ENCODE measurements at regions not wholly inside any gene's neighbourhood (a gene's known extent, or its start where the extent isn't known, plus 50 kb on each side); places are given as distances from the start of the nearest gene placed in this dataset.
A peak's percentile ranks its signal among the peaks of the same experiment; 100 is the strongest.

DNA sequence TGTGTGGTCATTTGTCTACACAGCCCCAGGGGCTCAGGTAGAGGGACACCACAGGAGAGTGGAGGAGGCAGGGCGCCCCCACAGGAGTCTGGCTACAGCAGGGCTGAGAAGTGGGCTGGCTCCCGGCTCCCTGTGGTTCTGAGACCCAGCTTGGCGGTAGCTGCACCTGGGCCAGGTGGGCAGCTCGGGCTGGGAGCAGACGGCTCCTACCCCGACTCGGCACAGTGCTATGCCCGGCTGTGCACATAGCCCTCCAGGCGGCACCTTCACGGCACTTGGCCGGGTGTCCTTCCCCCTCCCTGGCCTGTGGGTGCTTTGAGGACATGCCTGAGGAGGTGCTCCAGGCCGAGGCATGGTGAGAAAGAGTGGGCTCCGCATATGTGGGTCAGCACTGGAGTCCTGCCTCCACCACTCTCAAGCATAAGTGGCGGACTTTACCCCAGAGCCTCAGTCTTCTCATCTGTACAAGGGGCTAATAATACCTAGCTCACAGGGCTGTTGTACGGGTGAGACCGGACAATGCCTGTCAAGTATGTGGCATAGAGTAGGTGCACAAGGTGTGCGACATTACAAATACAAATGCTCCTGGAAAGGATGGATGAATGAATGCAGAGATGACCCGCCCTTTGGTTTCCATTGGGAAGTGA is 50.1 kb upstream of the JPH3 start:
- no peak for DNase-seq

- no peak for DNase-seq
These were observed 50.8 kb upstream of the JPH3 start for GRCh38 chr16:87551487-87551886.

DNA sequence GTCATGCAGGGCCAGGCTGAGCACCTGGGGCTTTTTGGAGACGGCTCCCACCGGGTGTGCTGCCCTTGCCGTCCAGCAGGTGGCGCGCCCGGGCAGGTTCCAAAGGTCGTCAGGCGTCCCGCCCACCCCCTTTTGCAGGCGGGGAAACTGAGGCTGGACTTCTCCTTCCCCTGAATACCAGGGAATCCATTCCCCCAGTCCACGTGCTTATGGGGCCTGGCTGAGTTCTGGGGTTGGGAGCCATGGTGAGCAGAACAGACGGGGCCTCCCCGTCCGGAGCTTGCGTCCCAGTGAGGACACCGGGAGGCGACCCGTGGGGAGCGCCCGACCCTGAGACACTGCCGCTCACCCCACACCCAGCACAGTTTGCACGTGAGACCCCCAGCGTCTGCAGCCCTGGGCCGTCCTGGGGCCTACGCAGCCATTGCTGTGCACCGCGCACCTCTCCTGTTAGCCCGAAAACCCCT is 51.8 kb upstream of the JPH3 start:
- peak; percentile 40 for DNase-seq

DNA sequence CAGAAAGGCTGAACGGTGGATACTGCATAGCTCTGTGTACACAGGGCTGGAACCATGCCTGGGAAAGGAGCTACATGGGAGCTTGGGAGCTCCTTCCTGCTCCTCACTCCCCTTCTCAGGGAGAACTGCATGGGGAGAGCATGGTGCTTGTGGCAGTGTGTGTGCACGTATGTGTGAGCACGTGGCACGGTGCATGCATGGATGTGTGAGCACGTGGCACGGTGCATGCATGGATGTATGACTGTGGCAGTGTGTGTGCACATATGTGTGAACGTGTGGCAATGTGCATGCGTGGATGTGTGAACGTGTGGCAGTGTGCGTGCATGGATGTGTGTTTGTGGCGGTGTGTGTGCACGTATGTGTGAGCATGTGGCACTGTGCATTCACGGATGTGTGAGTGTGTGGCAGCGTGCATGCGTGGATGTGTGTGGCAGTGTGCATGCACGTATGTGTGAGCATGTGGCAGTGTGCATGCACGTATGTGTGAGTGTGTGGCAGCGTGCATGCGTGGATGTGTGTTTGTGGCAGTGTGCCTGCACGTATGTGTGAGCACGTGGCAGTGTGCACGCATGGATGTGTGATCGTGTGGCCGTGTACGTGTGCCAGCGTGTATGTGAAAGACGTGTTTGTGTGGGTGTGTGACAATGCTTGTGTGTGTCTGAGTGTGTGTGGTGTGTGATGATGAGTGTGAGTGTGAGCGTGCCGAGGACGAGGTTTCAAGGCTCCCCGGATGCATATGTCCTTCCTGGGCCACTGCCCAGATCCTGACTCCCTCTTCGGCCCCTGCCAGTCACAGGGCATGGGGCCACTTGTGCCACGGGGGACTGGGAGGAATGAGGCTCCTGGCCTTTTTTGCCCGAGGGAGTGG is 52.4 kb upstream of the JPH3 start:
- DNase-seq: no peak

- no peak for DNase-seq
These were observed 54.3 kb upstream of the JPH3 start for GRCh38 chr16:87548046-87548445.

DNA sequence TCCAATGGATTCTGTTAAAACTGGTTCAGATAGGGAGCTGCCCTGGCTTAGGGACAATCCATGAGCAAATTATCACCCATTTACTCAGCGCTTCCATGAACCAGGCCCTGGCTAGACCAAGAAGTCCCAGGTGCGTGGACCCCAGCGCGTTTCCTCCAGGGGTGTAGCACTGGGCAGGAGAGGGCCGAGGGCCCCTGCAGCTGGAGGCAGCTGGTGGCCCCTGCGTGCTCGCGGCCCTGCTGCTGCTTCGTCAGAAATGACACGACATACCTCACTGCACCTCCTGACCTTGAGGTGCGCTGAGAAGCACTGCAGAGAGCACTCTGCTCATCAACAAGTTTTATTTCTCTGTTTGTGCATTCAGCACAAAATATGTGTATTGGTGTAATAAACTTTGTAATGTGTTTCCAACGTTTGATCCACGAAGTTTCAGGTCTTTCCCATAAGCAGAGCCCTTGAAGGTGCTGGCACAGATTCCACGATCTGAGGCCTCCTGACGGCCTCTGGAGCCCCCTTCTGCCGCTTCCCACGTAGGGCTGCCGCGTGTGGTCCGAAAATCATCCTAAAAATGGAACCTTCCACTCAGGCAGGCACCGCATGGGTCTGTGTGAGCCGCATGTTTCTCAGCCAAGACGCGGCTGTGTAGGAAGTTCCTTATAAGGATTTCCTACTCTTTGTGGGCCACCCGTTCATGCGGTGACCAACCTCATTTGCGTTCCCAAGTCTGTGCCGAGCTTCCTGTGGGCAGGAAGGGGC is 50.8 kb upstream of the ZCCHC14 start:
- DNase-seq: peak; percentile 28

DNA sequence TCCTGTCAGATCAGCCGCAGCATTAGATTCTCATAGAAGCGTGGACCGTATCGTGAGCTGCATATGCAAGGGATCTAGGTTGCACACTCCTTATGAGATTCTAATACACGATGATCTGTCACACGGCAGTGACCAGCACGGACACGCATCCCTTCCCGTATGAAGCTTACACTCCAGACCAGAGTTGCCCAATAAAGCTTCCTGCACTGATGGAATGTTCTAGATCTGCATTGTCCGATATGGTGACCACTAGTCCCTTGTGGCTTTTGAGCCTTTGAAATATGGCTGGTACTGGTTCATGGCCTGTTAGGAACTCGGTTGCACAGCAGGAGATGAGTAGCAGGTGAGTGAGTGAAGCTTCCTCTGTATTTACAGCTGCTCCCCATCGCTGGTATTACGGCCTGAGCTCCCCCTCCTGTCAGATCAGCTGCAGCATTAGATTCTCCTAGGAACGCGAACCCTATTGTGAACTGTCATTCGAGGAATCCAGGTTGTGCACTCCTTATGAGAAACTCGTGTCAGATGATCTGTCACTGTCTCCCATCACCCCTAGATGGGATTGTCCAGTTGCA is 49.8 kb upstream of the ZCCHC14 start:
- DNase-seq: no peak
